ENCODE measurements at regions not wholly inside any gene's neighbourhood (a gene's known extent, or its start where the extent isn't known, plus 50 kb on each side); places are given as distances from the start of the nearest gene placed in this dataset.

- no peak for TF ChIP-seq CTCF (IDR thresholded peaks at IDR 0.05; ENCODE audit: low read depth, low read length)
- no peak for TF ChIP-seq EZH2phosphoT487 (IDR thresholded peaks at IDR 0.05; ENCODE audit: low read depth)
Measured at GRCh38 chr11:115656041-115656440, 151.8 kb upstream of the CADM1 start.

Measured in OCI-LY3 (cell line).